ENCODE measurements at regions not wholly inside any gene's neighbourhood (a gene's known extent, or its start where the extent isn't known, plus 50 kb on each side); places are given as distances from the start of the nearest gene placed in this dataset.

GRCh38 chr2:30363406-30363805 is 83.6 kb upstream of the LCLAT1 start:
- TF ChIP-seq POLR2A (IDR thresholded peaks at IDR 0.05), result no peak
- no peak for TF ChIP-seq CTCF (IDR thresholded peaks at IDR 0.05)
